Tibial nerve (tissue), 3 donors: ENCODE measurements at regions not wholly inside any gene's neighbourhood (a gene's known extent, or its start where the extent isn't known, plus 50 kb on each side); places are given as distances from the start of the nearest gene placed in this dataset.

ENCODE experiments used
- POLR2A ChIP-seq, 2 donors: fragments of 450-650 bp; IDR thresholded peaks; one replicate each; pipeline ENCODE4 v1.6.1; 2017; ENCODE audit warnings: antibody characterized with exemption in 2 of 2, mild to moderate bottlenecking in 2 of 2, moderate library complexity in 2 of 2
- TF ChIP-seq, protein P1 (sequence below), 5 experiments: fragments of 200-600 bp in 3 of 5; fragments of 450-650 bp in 2 of 5; sonication (generic) in 3 of 5; IDR thresholded peaks; one replicate each; pipeline ENCODE4 v1.5.1; 2016 to 2019; ENCODE audit warnings: antibody characterized with exemption in 5 of 5, mild to moderate bottlenecking in 3 of 5, moderate library complexity in 2 of 5

DNA sequence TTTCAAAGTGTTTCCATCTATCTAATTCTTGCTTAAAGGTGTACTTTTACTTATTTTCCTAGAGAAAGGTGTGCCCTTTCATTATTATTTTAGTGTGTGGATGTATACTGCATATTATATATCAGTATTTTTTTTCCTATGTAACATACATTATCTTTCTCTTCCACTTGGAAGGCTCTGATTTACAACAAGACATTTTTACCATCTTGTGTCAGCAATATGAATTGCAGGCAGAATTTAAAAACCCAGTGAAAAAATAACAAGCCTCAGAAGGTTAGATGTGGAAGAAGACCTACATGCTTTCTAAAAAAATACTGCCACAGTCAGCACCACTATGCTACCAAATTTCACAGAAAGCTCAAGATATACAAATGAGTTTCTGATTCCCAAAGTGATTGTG is 327.7 kb upstream of the STEAP1 start:
- no peak for TF ChIP-seq POLR2A (IDR thresholded peaks at IDR 0.05)
- TF ChIP-seq, protein P1, sequence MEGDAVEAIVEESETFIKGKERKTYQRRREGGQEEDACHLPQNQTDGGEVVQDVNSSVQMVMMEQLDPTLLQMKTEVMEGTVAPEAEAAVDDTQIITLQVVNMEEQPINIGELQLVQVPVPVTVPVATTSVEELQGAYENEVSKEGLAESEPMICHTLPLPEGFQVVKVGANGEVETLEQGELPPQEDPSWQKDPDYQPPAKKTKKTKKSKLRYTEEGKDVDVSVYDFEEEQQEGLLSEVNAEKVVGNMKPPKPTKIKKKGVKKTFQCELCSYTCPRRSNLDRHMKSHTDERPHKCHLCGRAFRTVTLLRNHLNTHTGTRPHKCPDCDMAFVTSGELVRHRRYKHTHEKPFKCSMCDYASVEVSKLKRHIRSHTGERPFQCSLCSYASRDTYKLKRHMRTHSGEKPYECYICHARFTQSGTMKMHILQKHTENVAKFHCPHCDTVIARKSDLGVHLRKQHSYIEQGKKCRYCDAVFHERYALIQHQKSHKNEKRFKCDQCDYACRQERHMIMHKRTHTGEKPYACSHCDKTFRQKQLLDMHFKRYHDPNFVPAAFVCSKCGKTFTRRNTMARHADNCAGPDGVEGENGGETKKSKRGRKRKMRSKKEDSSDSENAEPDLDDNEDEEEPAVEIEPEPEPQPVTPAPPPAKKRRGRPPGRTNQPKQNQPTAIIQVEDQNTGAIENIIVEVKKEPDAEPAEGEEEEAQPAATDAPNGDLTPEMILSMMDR (IDR thresholded peaks at IDR 0.05) = no peak
